OCI-LY7 (cell line): ENCODE measurements at regions not wholly inside any gene's neighbourhood (a gene's known extent, or its start where the extent isn't known, plus 50 kb on each side); places are given as distances from the start of the nearest gene placed in this dataset.

Experiments
- CTCF ChIP-seq: fragments of 200-600 bp; sonication (generic); conservative IDR thresholded peaks from 2 replicates; pipeline ENCODE4 v1.5.1; 2014; ENCODE audit warnings: mild to moderate bottlenecking, antibody characterized with exemption, low read length, moderate library complexity, mixed read lengths
- EZH2phosphoT487 ChIP-seq: fragments of 200-600 bp; sonication (generic); IDR thresholded peaks from 2 replicates; pipeline ENCODE4 v1.6.1; 2018; ENCODE audit warnings: low read depth, borderline replicate concordance, mild to moderate bottlenecking, mixed run types, antibody characterized with exemption, low read length, moderate library complexity, mixed read lengths

- TF ChIP-seq CTCF = no peak
- TF ChIP-seq EZH2phosphoT487 = no peak
Measured at GRCh38 chr5:162497455-162497854, 429.9 kb downstream of the GABRG2 start.
